HG02571 (cell line): ENCODE measurements at regions not wholly inside any gene's neighbourhood (a gene's known extent, or its start where the extent isn't known, plus 50 kb on each side); places are given as distances from the start of the nearest gene placed in this dataset.
"Not testable (repeated sequence)": the region's sequence is repeated elsewhere in the genome, so short reads cannot be mapped to it uniquely, and the experiment has no call there.

Source experiments
- ATAC-seq: cut with Tn5 transposase; IDR thresholded peaks from one replicate; pipeline ENCODE4 v1.9.1; 2021; ENCODE audit warnings: mild to moderate bottlenecking, moderate library complexity; ENCODE audit not compliant: unreplicated experiment

GRCh38 chr11:96978751-96979150, 588.9 kb downstream of the JRKL start:
- ATAC-seq = no peak

- no peak for ATAC-seq
These were observed 596.7 kb downstream of the JRKL start for GRCh38 chr11:96986516-96986915.

GRCh38 chr11:96990914-96991313, 601.1 kb downstream of the JRKL start:
- ATAC-seq = no peak

- ATAC-seq = no peak
These were observed 610.7 kb downstream of the JRKL start for GRCh38 chr11:97000481-97000880.

DNA sequence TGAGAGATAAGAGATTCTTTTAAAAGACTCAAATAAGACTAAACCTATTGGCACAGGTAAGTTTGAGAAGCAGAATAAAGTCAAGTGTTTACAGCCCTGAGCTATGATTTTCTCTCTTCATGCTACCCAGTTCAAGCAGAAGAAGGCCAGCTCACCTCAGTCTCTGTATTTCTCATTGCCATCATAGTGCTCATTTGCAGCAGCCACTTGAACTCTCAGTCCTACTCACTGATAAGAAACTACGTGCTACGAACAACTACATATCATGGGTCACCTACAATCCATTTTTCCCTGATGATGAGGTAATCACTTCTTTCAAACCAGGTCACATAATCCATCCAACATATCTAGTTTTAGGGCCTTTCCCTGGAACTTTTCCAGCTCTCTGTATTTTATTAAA, 617.5 kb downstream of the JRKL start:
- no peak for ATAC-seq

GRCh38 chr11:97009613-97010012, 619.8 kb downstream of the JRKL start:
- no peak for ATAC-seq

- ATAC-seq = not testable (repeated sequence)
These were observed 621.2 kb downstream of the JRKL start for GRCh38 chr11:97010997-97011396.

DNA sequence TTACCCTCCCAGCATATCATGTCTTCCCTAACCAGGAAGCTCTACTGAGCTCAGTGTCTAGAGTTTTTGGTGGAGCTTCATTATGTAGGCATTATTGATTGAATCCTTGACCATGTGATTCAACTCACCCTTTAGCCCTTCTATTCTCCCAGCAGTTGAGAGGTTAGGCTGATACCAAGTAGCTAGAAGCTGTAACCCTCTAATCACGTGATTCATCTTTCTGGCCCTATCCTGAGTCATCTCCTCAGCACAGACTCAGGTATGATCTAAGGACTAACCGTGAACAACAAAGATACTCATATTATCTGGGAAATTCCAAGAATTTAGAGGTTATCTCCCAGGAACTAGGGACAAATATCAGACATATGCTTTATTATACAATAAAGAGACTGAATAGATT, 625.5 kb downstream of the JRKL start:
- no peak for ATAC-seq

DNA sequence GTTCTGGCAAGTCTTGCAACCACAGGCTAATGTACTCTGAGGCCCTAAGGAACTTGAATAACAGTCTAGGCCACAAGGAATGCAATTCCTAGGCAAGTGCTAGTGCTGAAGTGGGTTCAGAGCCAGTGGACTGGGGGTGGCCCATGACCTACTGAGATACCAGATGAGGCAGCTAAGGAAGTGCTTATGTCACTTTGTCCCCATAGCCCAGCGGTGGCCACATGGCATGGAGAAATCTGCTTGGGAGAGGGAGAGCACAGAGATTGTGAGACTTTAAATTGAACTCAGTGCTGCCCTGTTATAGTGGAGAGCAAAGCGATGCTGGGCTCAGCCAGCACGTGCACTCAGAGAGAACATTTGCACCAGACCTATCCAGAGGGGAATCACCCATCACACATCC, 629.5 kb downstream of the JRKL start:
- ATAC-seq = no peak

- no peak for ATAC-seq
These were observed 629.9 kb downstream of the JRKL start for GRCh38 chr11:97019754-97020153.

GRCh38 chr11:97022955-97023354, 633.1 kb downstream of the JRKL start:
- ATAC-seq = no peak

GRCh38 chr11:97028836-97029406, 639.1 kb downstream of the JRKL start:
- no peak for ATAC-seq

DNA sequence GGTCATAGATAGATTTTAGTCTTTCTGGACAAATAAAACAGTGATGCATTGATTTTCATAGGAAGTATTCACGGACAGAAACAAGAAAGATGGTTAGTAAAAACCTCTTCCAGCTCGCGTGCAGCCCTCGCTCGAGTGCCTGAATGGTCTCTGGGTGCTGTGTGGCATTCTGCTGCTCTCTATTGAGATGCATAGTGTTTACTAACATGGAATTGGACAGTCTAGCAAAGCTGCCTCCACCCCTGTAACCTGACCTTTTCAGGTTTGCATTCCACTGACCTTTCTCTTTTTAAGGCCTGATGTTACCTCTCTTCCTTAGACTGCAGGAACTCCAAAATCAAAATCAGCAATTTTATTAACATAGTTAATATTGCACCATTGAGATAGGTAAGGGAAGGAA, 643.4 kb downstream of the JRKL start:
- ATAC-seq = no peak

DNA sequence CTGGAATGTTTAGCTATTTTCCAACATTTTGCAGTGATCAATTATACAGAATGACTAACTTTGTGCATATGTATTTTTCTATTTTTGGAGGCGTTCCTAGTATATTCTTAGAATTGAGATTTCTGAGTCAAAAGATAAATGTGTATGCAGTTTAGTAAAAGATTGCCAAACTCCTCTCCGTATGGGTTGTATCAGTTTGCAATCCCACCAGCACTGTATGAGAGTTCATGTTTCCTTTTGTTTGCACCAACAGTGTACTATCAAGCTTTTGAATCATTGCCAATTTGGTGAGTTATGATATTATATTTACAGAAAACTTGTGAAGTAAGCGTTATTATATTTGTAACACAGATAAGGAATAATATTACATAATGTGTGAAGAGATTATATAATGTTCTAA, 658.7 kb downstream of the JRKL start:
- ATAC-seq = no peak

- ATAC-seq = no peak
These were observed 670.4 kb downstream of the JRKL start for GRCh38 chr11:97060184-97060583.

GRCh38 chr11:97069160-97069559, 679.3 kb downstream of the JRKL start:
- no peak for ATAC-seq

GRCh38 chr11:97072420-97072819, 682.6 kb downstream of the JRKL start:
- ATAC-seq = no peak

DNA sequence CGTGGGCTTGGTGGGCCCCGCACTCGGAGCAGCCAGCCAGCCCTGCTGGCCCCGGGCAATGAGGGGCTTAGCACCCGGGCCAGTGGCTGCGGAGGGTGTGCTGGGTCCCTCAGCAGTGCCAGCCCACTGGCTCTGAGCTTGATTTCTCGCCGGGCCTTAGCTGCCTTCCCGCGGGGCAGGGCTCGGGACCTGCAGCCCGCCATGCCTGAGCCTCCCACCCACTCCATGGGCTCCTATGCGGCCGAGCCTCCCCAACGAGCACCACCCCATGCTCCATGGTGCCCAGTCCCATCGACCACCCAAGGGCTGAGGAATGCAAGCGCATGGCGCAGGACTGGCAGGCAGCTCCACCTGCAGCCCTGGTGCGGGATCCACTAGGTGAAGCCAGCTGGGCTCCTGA, 686.9 kb downstream of the JRKL start:
- not testable (repeated sequence) for ATAC-seq

DNA sequence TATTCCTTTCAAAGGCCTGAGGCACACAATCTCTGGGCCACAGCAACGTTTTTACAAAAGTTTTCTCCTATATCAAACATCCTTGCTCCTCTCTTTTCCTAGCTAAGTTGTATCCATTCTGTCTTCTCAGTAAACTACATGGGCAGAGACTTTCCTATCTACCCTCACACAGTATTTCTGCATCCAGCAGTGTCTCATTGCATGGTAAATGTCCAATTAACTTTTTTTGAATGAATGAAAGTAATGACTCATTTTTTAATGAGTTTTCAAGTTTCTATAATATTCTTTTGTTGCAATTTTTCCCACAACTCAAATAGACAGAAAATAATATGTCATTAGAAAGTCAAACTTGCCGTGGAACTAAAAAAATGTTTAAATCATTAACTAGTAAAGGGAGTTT, 688.6 kb downstream of the JRKL start:
- no peak for ATAC-seq

DNA sequence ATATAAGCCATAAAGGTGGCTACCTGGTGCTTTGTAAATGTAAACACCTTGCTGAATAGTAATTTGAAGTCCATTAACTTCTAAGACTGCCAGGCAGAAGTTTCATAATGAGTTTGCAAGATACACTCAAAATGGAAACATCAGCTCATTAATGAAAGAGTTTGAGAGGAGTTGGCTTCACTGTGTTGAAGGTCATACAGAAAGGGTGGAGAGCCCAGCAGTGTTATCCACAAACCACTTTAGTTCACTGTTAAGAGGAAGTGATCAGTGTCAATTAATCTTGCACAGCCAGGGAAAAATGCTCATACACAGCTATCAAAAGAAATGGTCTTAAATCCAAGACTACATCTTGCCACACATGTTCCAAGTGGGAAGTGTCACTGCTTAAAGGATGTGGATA, 689.4 kb downstream of the JRKL start:
- ATAC-seq = no peak

GRCh38 chr11:97087419-97087818, 697.6 kb downstream of the JRKL start:
- no peak for ATAC-seq

- ATAC-seq = no peak
These were observed 703.0 kb downstream of the JRKL start for GRCh38 chr11:97092823-97093222.

DNA sequence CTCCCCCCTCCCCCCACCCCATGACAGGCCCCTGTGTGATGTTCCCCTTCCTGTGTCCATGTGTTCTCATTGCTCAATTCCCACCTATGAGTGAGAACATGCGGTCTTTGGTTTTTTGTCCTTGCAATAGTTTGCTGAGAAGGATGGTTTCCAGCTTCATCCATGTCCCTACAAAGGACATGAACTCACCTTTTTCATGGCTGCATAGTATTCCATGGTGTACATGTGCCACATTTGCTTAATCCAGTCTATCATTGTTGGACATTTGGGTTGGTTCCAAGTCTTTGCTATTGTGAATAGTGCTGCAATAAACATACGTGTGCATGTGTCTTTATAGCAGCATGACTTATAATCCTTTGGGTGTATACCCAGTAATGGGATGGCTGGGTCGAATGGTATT, 712.4 kb downstream of the JRKL start:
- not testable (repeated sequence) for ATAC-seq

DNA sequence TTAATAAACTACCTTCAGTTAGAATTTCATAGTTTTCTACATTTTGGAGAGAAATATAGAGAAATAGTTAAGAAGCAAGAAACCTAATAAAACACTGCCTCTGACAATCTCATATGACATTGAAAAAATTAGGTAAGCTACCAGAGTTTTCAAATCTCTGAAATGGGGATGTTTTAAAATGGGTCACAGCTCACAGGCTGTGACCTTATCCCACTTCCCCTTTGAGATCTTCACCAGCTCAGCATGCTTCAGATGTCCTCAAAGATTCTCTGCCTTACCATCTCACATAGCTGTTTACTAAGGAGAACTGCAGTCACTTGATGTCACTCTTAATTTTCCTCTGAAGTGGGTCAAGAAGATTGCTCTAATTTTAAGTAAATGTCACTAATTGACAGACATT, 717.8 kb downstream of the JRKL start:
- ATAC-seq = no peak
